GM12878 (cell line): ENCODE measurements at regions not wholly inside any gene's neighbourhood (a gene's known extent, or its start where the extent isn't known, plus 50 kb on each side); places are given as distances from the start of the nearest gene placed in this dataset.

Source experiments
- ATAC-seq: fragments of 200-7000 bp; cut with Tn5 transposase; 3 replicates; pipeline ENCODE4 v1.9.1; 2020; ENCODE audit warnings: mild to moderate bottlenecking, moderate library complexity
- BruUV-seq: library from RNA; stranded (reverse); fragments of 400-500 nt; replicated peaks from 2 replicates; lab custom pipeline; 2021; lab: Mats Ljungman, UMichigan
- CTCF ChIA-PET: fragments of 300-600 bp; sonication (Branson Sonifier 250); formaldehyde crosslinking; extraction: SDS; loops from one replicate; lab custom pipeline; 2021; ENCODE audit warnings: inconsistent platforms; lab: Yijun Ruan, JAX
- POLR2A ChIA-PET: fragments of 350-600 bp; formaldehyde crosslinking; extraction: SDS; loops from one replicate; lab custom pipeline; 2021; ENCODE audit warnings: inconsistent platforms; lab: Charles Lee
- RAD21 ChIA-PET: fragments of 300-600 bp; sonication (Branson Sonifier 250); formaldehyde crosslinking; loops from one replicate; lab custom pipeline; 2023; ENCODE audit warnings: antibody characterized with exemption; ENCODE audit not compliant: unreplicated experiment; lab: Charles Lee
- SMC1A ChIA-PET: fragments of 300-600 bp; sonication (Branson Sonifier 250); formaldehyde crosslinking; loops from one replicate; lab custom pipeline; 2023; ENCODE audit not compliant: unreplicated experiment, uncharacterized antibody; lab: Charles Lee
- DNase-seq: peaks from one replicate; pipeline ENCODE4 v3.0.0-alpha.2; 2011; ENCODE audit warnings: low read depth, low spot score
- FAIRE-seq: peaks from 3 replicates; lab custom pipeline; 2011; peaks lifted over from hg19 to GRCh38; lab: Jason Lieb, UNC
- H2AFZ ChIP-seq: 2 replicates; pipeline ENCODE4 v1.6.0; 2011; ENCODE audit warnings: low read depth, low read length, control low read depth; ENCODE audit not compliant: control insufficient read depth
- H3K27ac ChIP-seq: 2 replicates; pipeline ENCODE4 v1.5.1; 2011; ENCODE audit warnings: control low read depth; ENCODE audit not compliant: control insufficient read depth, insufficient read depth
- H3K27me3 ChIP-seq, 2 experiments: replicated peaks in 1 of 2; 2 replicates each; pipeline versions ENCODE4 v1.6.0 to v1.6.1; 2011; ENCODE audit warnings: low read length in 1 of 2; ENCODE audit not compliant: control insufficient read depth in 2 of 2, insufficient read depth in 2 of 2
- H3K36me3 ChIP-seq, 2 experiments: 2 replicates each; pipeline ENCODE4 v1.5.1; 2011; ENCODE audit warnings: low read length in 1 of 2; ENCODE audit not compliant: control insufficient read depth in 2 of 2, insufficient read depth in 2 of 2
- H3K4me1 ChIP-seq: 2 replicates; pipeline ENCODE4 v1.6.1; 2011; ENCODE audit warnings: mild to moderate bottlenecking, low read length, moderate library complexity, mixed read lengths; ENCODE audit not compliant: control insufficient read depth, insufficient read depth
- H3K4me2 ChIP-seq: 2 replicates; pipeline ENCODE4 v1.6.0; 2011; ENCODE audit warnings: control low read depth; ENCODE audit not compliant: control insufficient read depth, insufficient read depth
- H3K4me3 ChIP-seq: fragments of 200-600 bp; sonication (generic); 2 replicates; pipeline ENCODE4 v1.5.1; 2016
- H3K79me2 ChIP-seq: 2 replicates; pipeline ENCODE4 v1.6.0; 2011; ENCODE audit warnings: low read length; ENCODE audit not compliant: control insufficient read depth, insufficient read depth
- H3K9ac ChIP-seq: 2 replicates; pipeline ENCODE4 v1.8.0; 2011; ENCODE audit warnings: low read length, control low read depth, mixed read lengths; ENCODE audit not compliant: control insufficient read depth, insufficient read depth
- H3K9me3 ChIP-seq: replicated peaks from 3 replicates; pipeline ENCODE4 v1.5.1; 2011; ENCODE audit warnings: mild to moderate bottlenecking, low read length; ENCODE audit not compliant: control insufficient read depth, insufficient read depth
- H4K20me1 ChIP-seq: 2 replicates; pipeline ENCODE4 v1.6.0; 2011; ENCODE audit not compliant: control insufficient read depth, insufficient read depth
- ATF2 ChIP-seq: IDR thresholded peaks from 2 replicates; pipeline ENCODE4 v1.6.1; 2012; ENCODE audit warnings: low read length, inconsistent platforms
- BCLAF1 ChIP-seq: fragments of 450-650 bp; IDR thresholded peaks from 2 replicates; pipeline ENCODE4 v1.6.1; 2017; ENCODE audit warnings: antibody characterized with exemption, mild to moderate bottlenecking, moderate library complexity
- CHD1 ChIP-seq: IDR thresholded peaks from 2 replicates; pipeline ENCODE4 v1.6.1; 2012; ENCODE audit warnings: low read depth, low read length, improper control_type of control experiment
- EED ChIP-seq: sonication (generic); IDR thresholded peaks from 2 replicates; pipeline ENCODE4 v1.6.1; 2016; ENCODE audit warnings: antibody characterized with exemption, low read depth
- GATAD2B ChIP-seq: fragments of 450-650 bp; conservative IDR thresholded peaks from 2 replicates; pipeline ENCODE4 v1.6.1; 2017; ENCODE audit warnings: low read depth, mild to moderate bottlenecking, moderate library complexity
- IKZF2 ChIP-seq, 2 experiments: fragments of 450-650 bp; IDR thresholded peaks; 2 replicates each; pipeline ENCODE4 v1.6.1; 2017; ENCODE audit warnings: mild to moderate bottlenecking in 2 of 2, moderate library complexity in 2 of 2
- LARP7 ChIP-seq: fragments of 450-650 bp; IDR thresholded peaks from 2 replicates; pipeline ENCODE4 v1.6.1; 2017; ENCODE audit warnings: mild to moderate bottlenecking
- MTA2 ChIP-seq: fragments of 450-650 bp; IDR thresholded peaks from 2 replicates; pipeline ENCODE4 v1.6.1; 2016; ENCODE audit warnings: low read depth, mild to moderate bottlenecking, moderate library complexity
- PAX5 ChIP-seq: IDR thresholded peaks from 2 replicates; pipeline ENCODE4 v1.6.1; 2011; ENCODE audit warnings: low read depth, low read length, borderline replicate concordance
- PAX8 ChIP-seq: fragments of 450-650 bp; IDR thresholded peaks from 2 replicates; pipeline ENCODE4 v1.6.1; 2017; ENCODE audit warnings: mild to moderate bottlenecking, moderate library complexity
- RBBP5 ChIP-seq: fragments of 200-600 bp; sonication (generic); conservative IDR thresholded peaks from 2 replicates; pipeline ENCODE4 v1.6.1; 2016
- SP1 ChIP-seq: IDR thresholded peaks from one replicate; pipeline ENCODE4 v1.6.1; 2011; ENCODE audit warnings: low read depth, low read length
- STAT1 ChIP-seq: fragments of 450-650 bp; conservative IDR thresholded peaks from 2 replicates; pipeline ENCODE4 v1.6.1; 2014; ENCODE audit warnings: antibody characterized with exemption, mild to moderate bottlenecking
- SUZ12 ChIP-seq: fragments of 200-600 bp; sonication (generic); IDR thresholded peaks from one replicate; pipeline ENCODE4 v1.6.1; 2018; ENCODE audit warnings: antibody characterized with exemption, mild to moderate bottlenecking; ENCODE audit not compliant: unreplicated experiment
- ZNF217 ChIP-seq: fragments of 450-650 bp; IDR thresholded peaks from 2 replicates; pipeline ENCODE4 v1.6.1; 2017; ENCODE audit warnings: antibody characterized with exemption, mild to moderate bottlenecking
- WGBS: methylation state at CpG from one replicate; pipeline ENCODE4 v1.1.6; 2016; ENCODE audit warnings: low lambda C conversion rate; ENCODE audit not compliant: insufficient replicate concordance, insufficient coverage; ENCODE audit errors: missing lambda C conversion rate; 5-methylcytosine and 5-hydroxymethylcytosine counted together
- in situ Hi-C: fragments of 300-500 bp; cut with MboI; formaldehyde crosslinking; loops from 9 replicates; pipeline ENCODE4 v1.14.3; 2018; ENCODE audit warnings: mixed read lengths
- intact Hi-C: fragments of 100-400 bp; cut with micrococcal nuclease; formaldehyde crosslinking; loops from one replicate; pipeline ENCODE4 v1.14.2; 2022; ENCODE audit not compliant: unreplicated experiment

DNA sequence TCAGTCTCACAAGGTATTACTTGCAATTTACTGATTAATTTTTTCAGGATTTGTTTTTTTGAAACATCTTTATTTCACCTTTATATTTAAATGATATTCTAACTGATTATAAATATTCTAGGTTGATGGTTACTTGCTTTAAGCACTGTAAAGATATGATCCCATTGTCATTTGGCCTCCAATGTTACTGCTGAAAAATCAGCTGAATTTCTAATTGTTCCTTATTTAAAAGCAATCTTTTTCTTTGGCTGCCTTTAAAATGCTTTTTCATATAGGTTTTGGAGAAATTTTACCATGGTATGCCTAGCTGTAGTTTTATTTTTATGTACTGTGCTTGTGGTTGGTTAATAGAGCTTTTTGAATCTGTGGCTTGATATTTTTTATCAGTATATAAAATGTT is 275.6 kb upstream of the PPFIA2 start:
- SMC1A ChIA-PET: interaction anchor here (1.0 to 1.2 kb wide), 2 partner anchors 13 to 42 kb away, joined by 3 read pairs; no protein-coding TSS in a partner anchor
- Histone ChIP-seq H3K9me3 (no peaks in the 10 kb centered on the region), H3K4me2 (no peak overlapping the region), H3K79me2 (no peaks in the 10 kb centered on the region), H4K20me1 (no peaks in the 10 kb centered on the region), H3K36me3 (no peaks in the 10 kb centered on the region), H3K9ac (no peak overlapping the region), H3K4me3 (no peak overlapping the region), H2AFZ (no peak overlapping the region), H3K4me1 (no peaks in the 10 kb centered on the region), H3K27me3 (no peaks in the 10 kb centered on the region), H3K27ac (no peak overlapping the region)
- RAD21 ChIA-PET: no interaction called here
- CTCF ChIA-PET: no interaction called here
- FAIRE-seq (no peak), DNase-seq (no peak), ATAC-seq (no peak)
- intact Hi-C loops: no loop called here
- in situ Hi-C loops: no loop called here
- POLR2A ChIA-PET: interaction anchor here (0.6 kb wide), 1 partner anchor 147 kb away, joined by 6 read pairs; no protein-coding TSS in a partner anchor
- no TSS peak for BruUV-seq
- TF ChIP-seq PAX5: no peak
- TF ChIP-seq MTA2: no peak
- TF ChIP-seq STAT1: no peak
- TF ChIP-seq IKZF2 (IDR thresholded peaks at IDR 0.05): no peak
- no peak for TF ChIP-seq ZNF217
- no peak for TF ChIP-seq SP1
- TF ChIP-seq GATAD2B: no peak
- no peak for TF ChIP-seq RBBP5
- no peak for TF ChIP-seq EED
- TF ChIP-seq LARP7: no peak
- no peak for TF ChIP-seq CHD1

GRCh38 chr12:82029936-82030335 is 270.8 kb upstream of the PPFIA2 start:
- no peaks in the 10 kb centered on the region for H3K27me3 ChIP-seq
- in situ Hi-C loops: no loop called here
- no peaks in the 10 kb centered on the region for H3K36me3 ChIP-seq
- CTCF ChIA-PET: no interaction called here
- H4K20me1 ChIP-seq: no peaks in the 10 kb centered on the region
- H3K79me2 ChIP-seq: no peaks in the 10 kb centered on the region
- H2AFZ ChIP-seq: no peak overlapping the region
- RAD21 ChIA-PET: no interaction called here
- ATAC-seq: no peak
- H3K4me1 ChIP-seq: no peaks in the 10 kb centered on the region
- DNase-seq: no peak
- no peak overlapping the region for H3K9ac ChIP-seq
- SMC1A ChIA-PET: interaction anchor here (0.6 to 1.0 kb wide), 2 partner anchors 18 to 150 kb away, joined by 3 read pairs; no protein-coding TSS in a partner anchor
- H3K4me2 ChIP-seq: no peak overlapping the region
- no peaks in the 10 kb centered on the region for H3K9me3 ChIP-seq
- TF ChIP-seq BCLAF1 (no peak), EED (no peak), ATF2 (no peak), MTA2 (no peak), PAX8 (no peak), SUZ12 (no peak)
- 0% methylated on average over 1 of the region's 1 CpG for WGBS
- H3K27ac ChIP-seq: no peak overlapping the region
- no peak for FAIRE-seq
- H3K4me3 ChIP-seq: no peak overlapping the region
- intact Hi-C loops: no loop called here
- POLR2A ChIA-PET: no interaction called here
- BruUV-seq: no TSS peak
